ENCODE measurements at regions not wholly inside any gene's neighbourhood (a gene's known extent, or its start where the extent isn't known, plus 50 kb on each side); places are given as distances from the start of the nearest gene placed in this dataset.
"Not testable (repeated sequence)": the region's sequence is repeated elsewhere in the genome, so short reads cannot be mapped to it uniquely, and the experiment has no call there.

DNA sequence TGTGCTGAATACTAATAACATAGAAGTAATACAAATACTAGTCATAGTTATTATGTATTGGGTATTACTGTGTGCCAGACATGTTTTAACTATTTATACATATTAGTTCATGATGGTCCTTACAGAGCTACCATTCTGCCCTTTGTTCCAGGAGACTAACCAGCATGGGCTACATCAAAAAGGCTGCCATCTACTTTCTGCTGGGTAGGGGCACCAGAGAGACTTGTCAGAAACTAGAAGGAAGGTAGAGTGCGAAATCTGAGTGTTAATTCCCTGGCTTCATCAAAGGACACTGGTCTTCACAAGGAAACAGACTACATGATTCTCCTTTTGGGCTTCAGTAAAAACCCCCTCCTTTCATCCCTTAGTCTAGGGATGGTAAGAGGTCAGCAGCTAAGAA lies 347.8 kb downstream of the GBA3 start:
- Mint-ChIP-seq H3K27ac (no peak overlapping the region), H3K36me3 (no peaks in the 10 kb centered on the region), H3K4me1 (no peaks in the 10 kb centered on the region), H3K4me3 (no peak overlapping the region), H3K9me3 (no peaks in the 10 kb centered on the region), H3K27me3 (no peaks in the 10 kb centered on the region)
- DNase-seq, result no peak

DNA sequence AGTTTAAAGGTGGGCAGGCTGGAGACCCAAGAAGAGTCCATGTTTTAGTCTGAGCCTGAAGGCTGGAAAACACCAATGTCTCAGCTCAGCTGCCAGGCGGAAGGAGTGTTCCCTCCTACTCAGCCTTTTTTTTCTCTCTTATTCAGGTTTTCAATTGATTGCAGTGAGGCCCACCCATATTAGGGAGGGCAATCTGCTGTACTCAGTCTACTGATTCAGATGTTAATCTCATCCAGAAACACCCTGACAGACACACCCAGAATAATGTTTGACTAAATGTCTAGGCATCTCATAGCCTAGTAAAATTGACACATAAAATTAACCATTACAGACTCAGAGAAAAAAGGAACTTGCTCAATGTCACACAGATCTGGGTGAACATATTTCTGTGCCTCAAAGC lies 347.1 kb downstream of the GBA3 start:
- Mint-ChIP-seq H3K27ac (no peak overlapping the region), H3K36me3 (no peaks in the 10 kb centered on the region), H3K4me3 (no peak overlapping the region), H3K9me3 (no peaks in the 10 kb centered on the region), H3K27me3 (no peaks in the 10 kb centered on the region), H3K4me1 (no peaks in the 10 kb centered on the region)
- no peak for DNase-seq

DNA sequence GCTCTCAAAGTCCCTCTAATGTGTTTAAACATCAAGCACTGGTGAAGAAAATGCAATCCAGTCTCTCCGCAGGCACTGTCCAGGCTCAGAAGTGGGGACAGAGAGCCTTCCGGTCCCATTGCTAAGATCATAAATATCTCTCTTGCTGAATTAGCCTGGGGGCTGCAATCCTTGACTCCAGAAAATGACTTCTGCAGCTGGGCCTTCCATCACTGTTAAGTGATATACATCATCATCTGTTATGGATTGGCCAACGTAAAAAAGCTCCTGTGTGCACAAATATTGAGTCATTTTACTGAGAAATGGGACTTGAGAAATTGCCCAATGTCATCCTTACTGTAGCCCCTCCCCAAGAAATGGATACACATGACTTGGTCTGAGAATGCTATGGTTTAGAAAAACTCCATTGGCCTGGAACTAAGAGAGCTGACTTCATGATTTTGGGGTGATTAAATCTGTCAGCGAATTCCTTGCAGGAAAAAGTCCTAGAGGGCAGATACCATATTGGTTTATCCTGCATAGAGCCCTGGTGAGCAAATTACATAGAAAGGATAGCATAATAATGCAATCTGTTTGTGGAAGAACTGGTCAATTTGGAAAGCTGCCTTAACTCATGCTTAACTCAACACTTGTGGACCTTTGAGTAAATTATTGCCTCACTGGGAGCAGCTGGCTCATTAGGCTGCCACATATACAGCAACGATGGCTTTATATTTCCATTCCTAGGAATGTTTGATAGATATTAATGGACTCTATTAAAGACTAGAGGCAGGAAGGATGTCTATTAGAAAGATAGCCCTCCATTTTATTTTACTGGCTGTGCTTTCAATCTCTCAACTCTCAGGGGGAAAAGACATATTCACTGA lies 346.1 kb downstream of the GBA3 start:
- Mint-ChIP-seq H3K36me3 (no peaks in the 10 kb centered on the region), H3K9me3 (no peaks in the 10 kb centered on the region), H3K4me3 (no peak overlapping the region), H3K4me1 (no peaks in the 10 kb centered on the region), H3K27ac (no peak overlapping the region), H3K27me3 (no peaks in the 10 kb centered on the region)
- DNase-seq, result no peak

DNA sequence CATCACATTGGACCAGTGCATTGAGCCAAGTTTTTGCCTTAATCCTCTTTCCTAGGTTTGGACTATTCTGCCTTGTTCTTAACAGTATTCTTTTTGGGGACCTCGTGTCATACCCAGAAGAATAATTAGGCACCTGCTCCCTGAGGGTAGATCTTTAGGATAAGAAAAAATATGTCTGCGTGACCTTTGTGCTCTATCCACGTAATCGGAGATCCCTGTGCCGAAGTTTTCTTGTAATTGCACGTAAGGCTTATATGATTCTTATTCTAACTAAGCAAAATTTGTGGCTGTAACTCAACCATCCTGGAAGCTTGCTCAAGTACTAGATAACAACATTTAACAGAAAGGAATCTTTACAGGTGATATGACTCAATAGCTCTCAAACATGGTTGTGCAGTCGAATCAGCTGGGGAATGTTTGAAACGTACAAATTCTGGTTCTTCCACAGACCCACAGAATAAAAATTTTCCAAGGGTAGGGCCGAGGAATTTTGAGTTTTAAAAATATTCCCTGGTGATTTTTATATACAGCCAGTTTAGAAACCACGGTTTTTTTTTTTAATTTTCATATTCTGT lies 344.3 kb downstream of the GBA3 start:
- Mint-ChIP-seq H3K4me3 (no peak overlapping the region), H3K9me3 (no peaks in the 10 kb centered on the region), H3K4me1 (no peaks in the 10 kb centered on the region), H3K27me3 (no peaks in the 10 kb centered on the region), H3K27ac (no peak overlapping the region), H3K36me3 (no peaks in the 10 kb centered on the region)
- DNase-seq, result no peak

DNA sequence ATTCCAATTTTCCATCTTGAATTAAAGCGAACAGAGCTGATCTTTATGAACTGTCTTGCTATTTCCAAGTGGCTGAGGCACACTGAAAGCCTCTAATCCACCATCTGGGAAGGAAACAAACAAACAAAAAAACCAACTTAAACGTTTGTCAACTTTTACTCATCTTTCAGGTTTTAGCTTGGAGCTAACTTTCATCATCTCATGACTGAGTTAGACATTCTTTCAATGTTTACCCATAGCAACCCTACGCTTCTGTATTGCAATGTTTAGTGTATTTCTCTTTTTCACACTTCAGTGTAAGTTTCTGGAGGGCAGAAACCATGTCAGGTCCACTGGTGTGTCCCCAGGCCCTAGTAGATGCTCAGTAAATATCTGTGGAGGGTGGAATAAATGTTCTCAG lies 343.8 kb downstream of the GBA3 start:
- Mint-ChIP-seq H3K36me3 (no peaks in the 10 kb centered on the region), H3K27me3 (no peaks in the 10 kb centered on the region), H3K4me1 (no peaks in the 10 kb centered on the region), H3K4me3 (no peak overlapping the region), H3K9me3 (no peaks in the 10 kb centered on the region), H3K27ac (no peak overlapping the region)
- no peak for DNase-seq

DNA sequence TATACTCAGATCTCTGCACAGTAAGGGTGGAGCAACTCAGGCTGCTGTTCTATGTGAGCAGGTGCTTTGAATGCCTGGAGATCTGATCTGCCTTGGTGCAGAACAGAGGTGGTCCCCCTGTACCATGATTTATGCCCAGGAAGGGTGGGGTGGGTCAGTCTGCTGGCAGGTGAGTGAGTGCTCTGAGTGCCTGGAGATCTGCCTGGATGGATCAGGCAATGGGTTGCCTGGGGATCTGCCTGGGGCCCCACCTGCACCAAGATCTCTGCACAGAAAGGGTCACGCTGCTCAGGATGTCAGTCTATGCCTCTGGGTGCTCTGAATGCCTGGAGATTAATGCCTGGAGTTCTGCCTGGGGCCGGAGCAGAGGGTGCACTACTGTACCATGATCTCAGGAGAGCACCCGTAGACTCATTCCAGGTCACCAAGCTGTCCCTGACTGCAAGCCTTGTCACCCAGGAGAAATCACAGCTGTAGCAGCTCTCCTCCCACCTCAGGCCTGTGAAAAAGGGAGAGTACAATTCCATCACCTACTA lies 342.9 kb downstream of the GBA3 start:
- no peak overlapping the region for H3K4me3 Mint-ChIP-seq
- DNase-seq, result no peak
- no peaks in the 10 kb centered on the region for H3K36me3 Mint-ChIP-seq
- H3K27me3 Mint-ChIP-seq, result no peaks in the 10 kb centered on the region
- H3K4me1 Mint-ChIP-seq, result no peaks in the 10 kb centered on the region
- no peaks in the 10 kb centered on the region for H3K9me3 Mint-ChIP-seq
- H3K27ac Mint-ChIP-seq, result no peak overlapping the region

DNA sequence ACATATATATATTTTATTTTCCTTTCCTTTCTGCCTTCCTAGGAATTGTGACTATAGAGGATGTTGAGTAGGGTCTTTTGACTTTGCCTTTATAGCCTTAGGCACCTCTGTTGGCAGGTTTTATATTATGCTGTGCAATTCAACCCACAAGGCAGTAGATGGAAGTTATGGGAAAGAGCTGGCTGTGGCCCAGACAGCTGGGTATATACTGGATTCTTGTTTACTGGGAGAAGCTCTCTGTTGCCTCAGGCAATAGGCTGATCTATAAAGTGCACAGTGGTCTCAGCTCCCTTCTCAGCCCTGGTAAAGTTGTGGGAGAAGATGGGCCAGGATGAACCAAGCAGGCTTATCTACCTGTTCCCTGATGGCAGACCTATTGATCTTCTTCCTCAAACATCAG lies 342.0 kb downstream of the GBA3 start:
- no peak overlapping the region for H3K4me3 Mint-ChIP-seq
- H3K27ac Mint-ChIP-seq, result no peak overlapping the region
- H3K27me3 Mint-ChIP-seq, result no peaks in the 10 kb centered on the region
- no peak for DNase-seq
- H3K9me3 Mint-ChIP-seq, result no peaks in the 10 kb centered on the region
- H3K36me3 Mint-ChIP-seq, result no peaks in the 10 kb centered on the region
- no peaks in the 10 kb centered on the region for H3K4me1 Mint-ChIP-seq

DNA sequence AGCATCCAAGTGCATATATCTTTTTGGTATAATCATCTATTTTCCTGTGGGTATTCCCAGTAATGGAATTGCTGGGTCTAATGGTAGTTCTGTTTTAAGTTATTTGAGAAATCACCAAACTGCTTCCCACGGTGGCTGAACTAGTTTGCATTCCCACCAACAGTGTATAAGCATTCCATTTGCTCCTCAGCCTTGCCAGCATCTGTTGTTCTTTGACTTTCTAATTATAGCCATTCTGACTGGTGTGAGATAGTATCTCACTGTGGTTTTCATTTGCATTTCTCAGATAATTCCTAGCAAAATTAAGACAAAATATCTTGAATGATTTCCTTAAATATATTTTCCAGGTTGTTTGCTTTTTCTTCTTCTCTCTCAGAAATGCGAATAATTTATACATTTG lies 341.1 kb downstream of the GBA3 start:
- H3K36me3 Mint-ChIP-seq, result no peaks in the 10 kb centered on the region
- DNase-seq, result no peak
- H3K27ac Mint-ChIP-seq, result no peak overlapping the region
- no peaks in the 10 kb centered on the region for H3K9me3 Mint-ChIP-seq
- no peak overlapping the region for H3K4me3 Mint-ChIP-seq
- no peaks in the 10 kb centered on the region for H3K27me3 Mint-ChIP-seq
- no peaks in the 10 kb centered on the region for H3K4me1 Mint-ChIP-seq

DNA sequence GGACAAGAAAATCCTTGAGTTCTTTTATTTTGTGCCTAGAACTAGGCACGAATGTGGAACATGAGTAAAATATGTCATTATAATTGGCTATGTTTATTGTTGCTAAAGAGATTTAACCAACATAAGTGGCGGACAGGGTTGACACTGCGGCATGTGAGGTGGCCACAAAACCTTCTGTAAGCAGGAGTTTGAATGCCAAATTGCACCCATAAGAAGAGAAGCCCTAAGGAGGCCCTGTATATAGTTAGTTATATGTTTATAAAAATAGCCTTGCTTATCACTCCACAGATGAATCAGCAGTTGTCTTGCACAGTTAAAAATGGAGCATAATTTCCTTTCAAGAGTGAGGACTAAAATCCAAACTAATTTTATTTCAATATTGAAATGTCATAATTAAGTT lies 336.1 kb downstream of the GBA3 start:
- H3K4me3 Mint-ChIP-seq, result no peak overlapping the region
- DNase-seq, result no peak
- no peaks in the 10 kb centered on the region for H3K36me3 Mint-ChIP-seq
- peaks cover 2% of the 10 kb centered on the region for H3K9me3 Mint-ChIP-seq
- no peak overlapping the region for H3K27ac Mint-ChIP-seq
- no peaks in the 10 kb centered on the region for H3K4me1 Mint-ChIP-seq
- no peaks in the 10 kb centered on the region for H3K27me3 Mint-ChIP-seq

DNA sequence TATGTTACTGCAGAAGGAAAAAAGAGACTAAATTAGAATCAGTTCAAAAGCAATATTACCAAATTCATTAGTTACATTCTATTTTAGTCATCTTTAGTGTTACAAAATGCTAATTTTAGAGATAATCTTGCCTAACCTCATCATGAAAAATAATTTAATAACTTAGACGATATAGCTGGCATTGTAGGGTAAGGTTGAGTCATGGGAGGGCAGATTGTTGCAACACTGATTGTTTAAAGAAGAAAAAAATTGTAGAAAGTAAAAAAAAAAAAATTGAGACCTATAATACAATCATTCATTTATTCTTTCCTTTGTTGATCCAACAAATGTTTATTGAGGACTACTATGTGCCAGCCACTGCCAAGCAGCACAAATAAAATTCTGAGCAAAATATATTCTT lies 330.9 kb downstream of the GBA3 start:
- Mint-ChIP-seq H3K9me3 (peaks cover 2% of the 10 kb centered on the region), H3K4me3 (no peak overlapping the region), H3K27me3 (no peaks in the 10 kb centered on the region), H3K27ac (no peak overlapping the region), H3K4me1 (no peaks in the 10 kb centered on the region), H3K36me3 (no peaks in the 10 kb centered on the region)
- no peak for DNase-seq

DNA sequence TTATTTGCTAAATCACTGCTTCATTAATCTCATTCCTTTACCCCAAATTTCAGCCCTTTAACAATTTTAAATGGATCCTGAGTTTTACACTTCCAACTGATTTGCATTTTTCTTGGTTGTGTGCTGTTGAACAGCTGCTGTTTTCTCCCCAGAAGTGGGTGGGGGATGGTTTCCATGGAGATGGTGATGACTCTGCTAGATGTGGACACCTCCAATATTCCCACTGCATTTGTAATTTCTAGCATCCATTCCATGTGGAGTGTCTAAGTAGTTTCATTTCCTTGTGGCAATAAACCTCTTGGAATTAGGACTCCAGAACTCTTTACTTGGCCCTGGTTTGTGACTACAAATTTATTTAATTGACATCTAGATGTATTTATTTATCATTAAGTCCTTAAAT lies 330.4 kb downstream of the GBA3 start:
- Mint-ChIP-seq H3K4me3 (no peak overlapping the region), H3K36me3 (no peaks in the 10 kb centered on the region), H3K9me3 (peaks cover 2% of the 10 kb centered on the region), H3K27ac (no peak overlapping the region), H3K27me3 (no peaks in the 10 kb centered on the region), H3K4me1 (no peaks in the 10 kb centered on the region)
- no peak for DNase-seq

DNA sequence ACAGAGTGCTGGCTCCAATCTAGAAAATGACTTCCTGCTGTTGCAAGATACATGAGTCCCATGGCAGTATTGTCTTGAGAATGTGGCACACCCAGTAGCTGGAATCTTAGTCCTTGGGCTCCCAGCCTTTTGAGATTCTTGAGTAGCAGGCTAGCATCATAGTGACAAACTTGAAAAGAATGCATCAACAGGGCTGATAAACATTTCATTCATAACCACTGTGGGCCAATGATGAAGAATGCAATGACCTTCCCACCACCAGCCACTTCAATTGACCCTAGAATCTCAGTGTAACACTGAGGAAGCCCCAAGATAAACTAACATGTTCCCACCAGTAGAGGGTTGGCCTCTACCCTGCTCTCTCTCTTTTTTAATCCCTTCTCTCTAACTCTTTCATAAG lies 329.3 kb downstream of the GBA3 start:
- no peaks in the 10 kb centered on the region for H3K9me3 Mint-ChIP-seq
- no peaks in the 10 kb centered on the region for H3K36me3 Mint-ChIP-seq
- H3K27me3 Mint-ChIP-seq, result no peaks in the 10 kb centered on the region
- no peaks in the 10 kb centered on the region for H3K4me1 Mint-ChIP-seq
- DNase-seq, result no peak
- no peak overlapping the region for H3K4me3 Mint-ChIP-seq
- no peak overlapping the region for H3K27ac Mint-ChIP-seq

DNA sequence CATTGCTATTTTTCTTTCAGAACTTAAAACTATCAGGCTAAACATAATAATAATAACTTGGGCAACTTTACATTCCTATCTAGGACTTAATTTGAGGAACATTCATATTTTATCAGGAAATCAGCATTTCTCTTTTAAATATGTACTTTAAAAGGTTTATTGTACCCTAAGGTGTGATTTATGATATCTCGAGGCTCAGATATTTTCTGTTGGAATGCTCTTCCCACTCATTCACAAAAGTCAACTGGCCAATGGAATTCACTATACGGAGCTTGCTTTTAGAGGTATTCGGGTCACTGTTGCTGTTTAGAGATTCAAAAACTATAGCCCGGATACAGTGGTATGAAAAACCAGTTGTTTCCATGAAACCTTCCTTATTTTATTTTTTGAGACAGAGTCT lies 328.3 kb downstream of the GBA3 start:
- DNase-seq, result no peak
- Mint-ChIP-seq H3K4me3 (no peak overlapping the region), H3K4me1 (no peaks in the 10 kb centered on the region), H3K36me3 (no peaks in the 10 kb centered on the region), H3K9me3 (no peaks in the 10 kb centered on the region), H3K27ac (no peak overlapping the region), H3K27me3 (no peaks in the 10 kb centered on the region)

DNA sequence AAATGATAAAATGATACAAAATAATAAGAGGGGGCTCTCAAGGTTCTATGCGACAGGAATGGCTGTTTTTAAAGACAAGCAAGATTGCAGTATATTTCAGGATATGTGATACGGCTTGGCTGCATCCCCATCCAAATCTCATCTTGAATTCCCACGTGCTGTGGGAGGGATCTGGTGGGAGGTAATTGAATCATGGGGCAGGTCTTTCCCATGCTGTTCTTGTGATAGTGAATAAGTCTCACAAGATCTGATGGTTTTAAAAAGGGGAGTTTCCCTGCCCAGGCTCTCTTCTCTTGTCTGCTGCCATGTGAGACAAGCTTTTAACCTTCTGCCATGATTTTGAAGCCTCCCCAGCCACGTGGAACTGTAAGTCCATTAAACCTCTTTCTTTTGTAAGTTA lies 327.7 kb downstream of the GBA3 start:
- H3K27ac Mint-ChIP-seq, H3K4me1 Mint-ChIP-seq, H3K4me3 Mint-ChIP-seq, DNase-seq, H3K9me3 Mint-ChIP-seq, H3K36me3 Mint-ChIP-seq, H3K27me3 Mint-ChIP-seq: not testable (repeated sequence)

DNA sequence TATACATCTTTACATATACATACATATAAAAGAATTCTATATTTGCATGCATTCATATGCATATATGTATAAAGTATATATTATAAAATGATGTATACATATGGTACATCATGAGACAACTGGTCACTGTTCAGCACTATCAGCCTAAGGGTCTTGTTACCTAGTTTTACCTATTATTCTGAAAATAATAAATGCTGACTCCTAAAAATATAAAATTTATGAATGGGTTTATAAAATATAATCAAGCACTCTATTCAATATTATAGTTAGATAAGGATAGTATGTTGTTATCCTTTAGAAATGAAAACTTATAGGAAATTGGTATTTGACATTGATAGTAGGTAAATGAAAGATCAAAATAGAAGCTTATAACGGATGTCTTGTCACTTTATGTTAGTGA lies 324.2 kb downstream of the GBA3 start:
- H3K4me3 Mint-ChIP-seq, result no peak overlapping the region
- no peak overlapping the region for H3K27ac Mint-ChIP-seq
- no peaks in the 10 kb centered on the region for H3K9me3 Mint-ChIP-seq
- H3K4me1 Mint-ChIP-seq, result no peaks in the 10 kb centered on the region
- DNase-seq, result no peak
- H3K27me3 Mint-ChIP-seq, result no peaks in the 10 kb centered on the region
- no peaks in the 10 kb centered on the region for H3K36me3 Mint-ChIP-seq

DNA sequence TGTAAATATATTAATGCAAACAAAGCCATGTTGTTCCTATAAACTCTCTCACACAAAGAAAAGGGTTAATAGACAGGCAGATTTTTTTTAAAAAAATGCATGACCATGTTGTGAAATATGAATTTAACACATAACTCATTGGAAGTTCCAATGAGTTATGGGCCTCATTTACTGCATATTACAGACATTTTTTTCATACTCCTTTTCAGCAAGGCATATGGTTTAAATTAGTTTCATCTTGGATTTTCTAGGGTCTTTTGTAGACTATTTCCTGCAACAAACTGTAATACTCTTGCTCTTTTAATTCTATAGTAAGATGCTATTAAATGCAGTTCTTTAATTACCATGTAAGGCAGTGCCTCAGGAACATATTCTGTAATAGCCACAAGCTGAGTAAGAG lies 323.1 kb downstream of the GBA3 start:
- H3K9me3 Mint-ChIP-seq, result no peaks in the 10 kb centered on the region
- no peak overlapping the region for H3K27ac Mint-ChIP-seq
- no peak for DNase-seq
- H3K4me1 Mint-ChIP-seq, result no peaks in the 10 kb centered on the region
- no peak overlapping the region for H3K4me3 Mint-ChIP-seq
- no peaks in the 10 kb centered on the region for H3K36me3 Mint-ChIP-seq
- no peaks in the 10 kb centered on the region for H3K27me3 Mint-ChIP-seq
